ENCODE measurements at regions not wholly inside any gene's neighbourhood (a gene's known extent, or its start where the extent isn't known, plus 50 kb on each side); places are given as distances from the start of the nearest gene placed in this dataset.

DNA sequence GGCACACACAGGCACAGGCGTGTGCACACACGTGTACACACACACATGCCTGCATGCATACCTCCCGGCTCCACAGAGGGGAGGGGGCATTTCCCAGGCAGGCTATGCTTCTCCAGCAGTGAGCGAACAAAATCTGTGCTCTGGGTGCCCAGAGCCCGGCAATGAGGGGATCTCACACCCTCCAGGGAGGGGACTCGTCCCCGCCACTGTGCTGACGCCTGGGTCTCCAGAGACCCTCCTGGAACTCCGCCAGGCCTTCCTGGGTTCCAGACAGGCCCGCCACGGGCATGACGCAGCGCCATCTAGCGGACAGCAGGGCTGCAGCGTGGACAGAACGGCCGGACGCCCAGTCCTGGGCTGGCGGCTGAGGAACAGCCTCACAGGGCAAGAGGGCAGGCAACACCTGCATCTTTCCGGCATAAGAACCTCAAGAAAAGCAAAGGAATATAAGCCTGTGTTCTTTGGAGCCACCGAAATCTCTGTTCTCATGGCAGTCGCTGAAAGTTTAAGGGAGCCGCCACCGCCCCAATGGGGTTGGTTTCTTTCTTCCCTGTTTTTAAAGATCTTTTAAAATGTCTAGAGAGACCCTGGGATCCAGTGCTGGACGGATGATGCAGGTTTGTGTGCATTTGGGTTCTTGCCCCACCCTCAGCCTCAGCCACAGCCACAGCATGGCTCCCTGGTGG is 135.6 kb upstream of the PPP1R26 start:
- TF ChIP-seq POLR2AphosphoS5 (IDR thresholded peaks at IDR 0.05) (no peak), POLR2A (IDR thresholded peaks at IDR 0.05; ENCODE audit: low read depth) (no peak)
- TF ChIP-seq, protein P1, sequence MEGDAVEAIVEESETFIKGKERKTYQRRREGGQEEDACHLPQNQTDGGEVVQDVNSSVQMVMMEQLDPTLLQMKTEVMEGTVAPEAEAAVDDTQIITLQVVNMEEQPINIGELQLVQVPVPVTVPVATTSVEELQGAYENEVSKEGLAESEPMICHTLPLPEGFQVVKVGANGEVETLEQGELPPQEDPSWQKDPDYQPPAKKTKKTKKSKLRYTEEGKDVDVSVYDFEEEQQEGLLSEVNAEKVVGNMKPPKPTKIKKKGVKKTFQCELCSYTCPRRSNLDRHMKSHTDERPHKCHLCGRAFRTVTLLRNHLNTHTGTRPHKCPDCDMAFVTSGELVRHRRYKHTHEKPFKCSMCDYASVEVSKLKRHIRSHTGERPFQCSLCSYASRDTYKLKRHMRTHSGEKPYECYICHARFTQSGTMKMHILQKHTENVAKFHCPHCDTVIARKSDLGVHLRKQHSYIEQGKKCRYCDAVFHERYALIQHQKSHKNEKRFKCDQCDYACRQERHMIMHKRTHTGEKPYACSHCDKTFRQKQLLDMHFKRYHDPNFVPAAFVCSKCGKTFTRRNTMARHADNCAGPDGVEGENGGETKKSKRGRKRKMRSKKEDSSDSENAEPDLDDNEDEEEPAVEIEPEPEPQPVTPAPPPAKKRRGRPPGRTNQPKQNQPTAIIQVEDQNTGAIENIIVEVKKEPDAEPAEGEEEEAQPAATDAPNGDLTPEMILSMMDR (IDR thresholded peaks at IDR 0.05) = peak; percentile 68 to 88 (median 84)
